OCI-LY7 (cell line): ENCODE measurements at regions not wholly inside any gene's neighbourhood (a gene's known extent, or its start where the extent isn't known, plus 50 kb on each side); places are given as distances from the start of the nearest gene placed in this dataset.

Experiments used
- BruUV-seq: library from RNA; stranded (reverse); fragments of 400-500 nt; replicated peaks from 2 replicates; lab custom pipeline; 2021; lab: Mats Ljungman, UMichigan
- CTCF ChIA-PET: fragments of 300-600 bp; sonication (Branson Sonifier 250); formaldehyde crosslinking; loops from one replicate; lab custom pipeline; 2022; ENCODE audit warnings: antibody characterized with exemption; ENCODE audit not compliant: unreplicated experiment; lab: Charles Lee
- POLR2A ChIA-PET: fragments of 300-600 bp; sonication (Branson Sonifier 250); formaldehyde crosslinking; loops from one replicate; lab custom pipeline; 2022; ENCODE audit warnings: antibody characterized with exemption; lab: Charles Lee
- DNase-seq: peaks from one replicate; pipeline ENCODE4 v3.0.0-alpha.2; 2015; ENCODE audit warnings: low spot score
- H2AFZ ChIP-seq: fragments of 200-600 bp; sonication (generic), shearing (Covaris generic); 2 replicates; pipeline ENCODE4 v1.6.1; 2014; ENCODE audit warnings: mild to moderate bottlenecking, antibody characterized with exemption, low read length, moderate library complexity
- H3K27ac ChIP-seq: fragments of 200-600 bp; sonication (generic); 2 replicates; pipeline ENCODE4 v1.5.1; 2014; ENCODE audit warnings: mixed run types, low read depth, mild to moderate bottlenecking, moderate library complexity, low read length, inconsistent platforms; ENCODE audit not compliant: poor library complexity, severe bottlenecking
- H3K36me3 ChIP-seq: fragments of 200-600 bp; sonication (generic); 2 replicates; pipeline ENCODE4 v1.6.1; 2014; ENCODE audit warnings: mild to moderate bottlenecking, antibody characterized with exemption, low read length, moderate library complexity, mixed read lengths; ENCODE audit not compliant: insufficient read depth
- H3K4me1 ChIP-seq: fragments of 200-600 bp; sonication (generic); 2 replicates; pipeline ENCODE4 v1.5.1; 2014; ENCODE audit warnings: mild to moderate bottlenecking, low read length; ENCODE audit not compliant: insufficient read depth, poor library complexity, severe bottlenecking
- H3K4me2 ChIP-seq: fragments of 200-600 bp; sonication (generic); 2 replicates; pipeline ENCODE4 v1.6.1; 2014; ENCODE audit warnings: mild to moderate bottlenecking, low read length
- H3K4me3 ChIP-seq: fragments of 200-600 bp; sonication (generic); 2 replicates; pipeline ENCODE4 v1.5.1; 2014; ENCODE audit warnings: mild to moderate bottlenecking, low read depth, low read length; ENCODE audit not compliant: poor library complexity, severe bottlenecking
- H3K79me2 ChIP-seq: fragments of 200-600 bp; sonication (generic); 2 replicates; pipeline ENCODE4 v1.6.1; 2016; ENCODE audit warnings: low read depth, mild to moderate bottlenecking, low read length, moderate library complexity, mixed read lengths; ENCODE audit not compliant: insufficient read depth
- H3K9me2 ChIP-seq: fragments of 200-600 bp; sonication (generic); 2 replicates; pipeline ENCODE4 v1.6.1; 2016; ENCODE audit warnings: mild to moderate bottlenecking, low read length, mixed read lengths; ENCODE audit not compliant: insufficient read depth
- H3K9me3 ChIP-seq: fragments of 200-600 bp; sonication (generic); 2 replicates; pipeline ENCODE4 v1.6.1; 2014; ENCODE audit warnings: mild to moderate bottlenecking, mixed run types, low read length, mixed read lengths
- H4K20me1 ChIP-seq: fragments of 200-600 bp; sonication (generic); 2 replicates; pipeline ENCODE4 v1.6.1; 2014; ENCODE audit warnings: mild to moderate bottlenecking, antibody characterized with exemption, low read length, moderate library complexity, mixed read lengths; ENCODE audit not compliant: insufficient read depth
- EZH2phosphoT487 ChIP-seq: fragments of 200-600 bp; sonication (generic); IDR thresholded peaks from 2 replicates; pipeline ENCODE4 v1.6.1; 2018; ENCODE audit warnings: low read depth, borderline replicate concordance, mild to moderate bottlenecking, mixed run types, antibody characterized with exemption, low read length, moderate library complexity, mixed read lengths
- intact Hi-C: fragments of 100-400 bp; cut with micrococcal nuclease; formaldehyde crosslinking; loops from one replicate; pipeline ENCODE4 v1.10.0; 2022; ENCODE audit not compliant: unreplicated experiment
- TF ChIP-seq, protein P1 (sequence below): fragments of 200-600 bp; sonication (generic); conservative IDR thresholded peaks from 2 replicates; pipeline ENCODE4 v1.5.1; 2014; ENCODE audit warnings: mild to moderate bottlenecking, antibody characterized with exemption, low read length, moderate library complexity, mixed read lengths

GRCh38 chr18:57931038-57931437, 113.0 kb upstream of the NEDD4L start:
- no peak overlapping the region for H2AFZ ChIP-seq
- H3K4me1 ChIP-seq: peaks cover 4% of the 10 kb centered on the region
- H3K9me2 ChIP-seq: no peaks in the 10 kb centered on the region
- intact Hi-C loops: no loop called here
- no peaks in the 10 kb centered on the region for H4K20me1 ChIP-seq
- no peak overlapping the region for H3K4me3 ChIP-seq
- no peaks in the 10 kb centered on the region for H3K9me3 ChIP-seq
- ChIA-PET POLR2A (no interaction called here), CTCF (no interaction called here)
- no peak overlapping the region for H3K27ac ChIP-seq
- no peaks in the 10 kb centered on the region for H3K36me3 ChIP-seq
- 0 out of 2 replicates have a peak overlapping the region, but pooled peaks have one; percentile 12 for H3K4me2 ChIP-seq
- BruUV-seq: no TSS peak
- TF ChIP-seq, protein P1, sequence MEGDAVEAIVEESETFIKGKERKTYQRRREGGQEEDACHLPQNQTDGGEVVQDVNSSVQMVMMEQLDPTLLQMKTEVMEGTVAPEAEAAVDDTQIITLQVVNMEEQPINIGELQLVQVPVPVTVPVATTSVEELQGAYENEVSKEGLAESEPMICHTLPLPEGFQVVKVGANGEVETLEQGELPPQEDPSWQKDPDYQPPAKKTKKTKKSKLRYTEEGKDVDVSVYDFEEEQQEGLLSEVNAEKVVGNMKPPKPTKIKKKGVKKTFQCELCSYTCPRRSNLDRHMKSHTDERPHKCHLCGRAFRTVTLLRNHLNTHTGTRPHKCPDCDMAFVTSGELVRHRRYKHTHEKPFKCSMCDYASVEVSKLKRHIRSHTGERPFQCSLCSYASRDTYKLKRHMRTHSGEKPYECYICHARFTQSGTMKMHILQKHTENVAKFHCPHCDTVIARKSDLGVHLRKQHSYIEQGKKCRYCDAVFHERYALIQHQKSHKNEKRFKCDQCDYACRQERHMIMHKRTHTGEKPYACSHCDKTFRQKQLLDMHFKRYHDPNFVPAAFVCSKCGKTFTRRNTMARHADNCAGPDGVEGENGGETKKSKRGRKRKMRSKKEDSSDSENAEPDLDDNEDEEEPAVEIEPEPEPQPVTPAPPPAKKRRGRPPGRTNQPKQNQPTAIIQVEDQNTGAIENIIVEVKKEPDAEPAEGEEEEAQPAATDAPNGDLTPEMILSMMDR: no peak
- TF ChIP-seq EZH2phosphoT487: no peak
- peak; percentile 23 for DNase-seq
- H3K79me2 ChIP-seq: no peaks in the 10 kb centered on the region

GRCh38 chr18:57930476-57930875, 113.5 kb upstream of the NEDD4L start:
- Histone ChIP-seq H3K27ac (no peak overlapping the region), H3K36me3 (no peaks in the 10 kb centered on the region), H3K4me2 (no peak overlapping the region), H3K79me2 (no peaks in the 10 kb centered on the region), H2AFZ (no peak overlapping the region), H3K4me3 (no peak overlapping the region), H3K4me1 (peaks cover 4% of the 10 kb centered on the region), H3K9me3 (no peaks in the 10 kb centered on the region), H3K9me2 (no peaks in the 10 kb centered on the region), H4K20me1 (no peaks in the 10 kb centered on the region)
- BruUV-seq: no TSS peak
- CTCF ChIA-PET: no interaction called here
- intact Hi-C loops: no loop called here
- no peak for TF ChIP-seq EZH2phosphoT487
- TF ChIP-seq, protein P1: no peak
- DNase-seq: no peak
- POLR2A ChIA-PET: interaction anchor here (1.0 kb wide), 1 partner anchor 35 kb away, joined by 3 read pairs; no protein-coding TSS in a partner anchor

DNA sequence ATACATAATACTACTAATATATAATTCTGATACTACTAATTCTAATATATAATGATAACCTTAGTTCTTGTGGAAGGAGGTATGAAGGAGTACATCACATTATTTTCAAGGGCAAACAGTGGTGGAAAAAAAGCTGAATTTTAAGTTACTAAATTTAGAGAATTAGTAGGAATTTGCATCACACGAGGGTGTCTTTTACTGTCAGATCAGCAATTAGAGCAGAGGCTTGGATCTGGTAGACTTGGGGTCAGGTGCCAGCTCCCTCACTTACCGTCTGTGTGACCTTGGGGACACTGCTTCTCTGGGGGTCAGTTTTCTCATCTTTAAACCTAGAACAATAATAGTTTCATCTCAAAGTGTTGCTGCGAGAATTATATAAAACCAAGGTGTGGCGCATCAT, 114.1 kb upstream of the NEDD4L start:
- no peak overlapping the region for H3K4me3 ChIP-seq
- POLR2A ChIA-PET: interaction anchor here (1.0 kb wide), 1 partner anchor 35 kb away, joined by 3 read pairs; no protein-coding TSS in a partner anchor
- intact Hi-C loops: no loop called here
- TF ChIP-seq EZH2phosphoT487: no peak
- TF ChIP-seq, protein P1: no peak
- no peaks in the 10 kb centered on the region for H3K9me3 ChIP-seq
- H3K27ac ChIP-seq: no peak overlapping the region
- no peaks in the 10 kb centered on the region for H4K20me1 ChIP-seq
- no peaks in the 10 kb centered on the region for H3K36me3 ChIP-seq
- no peak overlapping the region for H3K4me2 ChIP-seq
- no peak for DNase-seq
- BruUV-seq: no TSS peak
- CTCF ChIA-PET: no interaction called here
- no peaks in the 10 kb centered on the region for H3K79me2 ChIP-seq
- no peak overlapping the region for H2AFZ ChIP-seq
- H3K4me1 ChIP-seq: peaks cover 4% of the 10 kb centered on the region
- H3K9me2 ChIP-seq: no peaks in the 10 kb centered on the region
